ENCODE measurements at regions not wholly inside any gene's neighbourhood (a gene's known extent, or its start where the extent isn't known, plus 50 kb on each side); places are given as distances from the start of the nearest gene placed in this dataset.

DNA sequence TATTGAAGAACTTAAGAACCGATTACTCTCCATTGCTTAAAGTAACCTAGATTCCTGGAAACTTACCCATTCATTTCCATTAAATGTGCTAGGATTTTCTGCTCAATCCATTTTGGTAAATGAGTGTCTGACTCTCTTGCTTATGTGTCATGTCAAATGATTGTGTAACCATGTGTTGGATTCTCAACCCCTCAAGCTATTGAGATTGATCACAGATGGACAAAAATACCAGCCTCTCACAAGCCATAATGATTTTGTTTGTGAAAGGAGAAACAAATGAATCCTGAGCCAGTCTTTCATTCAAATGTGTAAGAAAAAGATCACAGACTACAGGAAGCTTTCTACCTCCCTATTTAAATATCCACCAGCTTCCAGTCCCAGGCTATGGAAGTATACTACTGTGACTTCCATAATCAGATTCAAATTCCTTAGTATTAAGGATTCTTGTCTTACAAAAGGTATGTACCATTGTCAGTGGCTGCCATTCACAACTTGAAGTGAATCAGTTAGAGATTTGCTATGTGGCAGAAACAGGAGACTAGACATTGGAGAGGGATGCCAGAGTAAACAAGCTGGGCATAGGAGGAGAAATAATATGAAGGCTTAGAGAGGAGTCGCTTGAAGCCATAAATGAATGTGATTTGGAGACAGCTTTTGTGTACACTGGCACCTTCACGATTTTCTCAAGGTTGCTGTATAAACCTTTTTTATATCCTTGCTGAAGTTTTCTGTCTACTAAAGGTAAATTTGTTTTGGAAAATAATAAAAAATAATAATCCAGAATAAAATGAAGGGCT, 498.5 kb upstream of the SETBP1 start:
- intact Hi-C loops (cut with DNase I; ENCODE audit: low total_unique reads) (no loop called here), in situ Hi-C loops (cut with MboI; ENCODE audit: low pct_ligation_motif_present in 1 of 4, low pct_unique_long_range_greater_than_20kb in 1 of 4, low sequenced_read_pairs in 3 of 4) (no loop called here)
- Histone ChIP-seq H3K36me3 (no peaks in the 10 kb centered on the region), H3K27me3 (no peaks in the 10 kb centered on the region), H3K4me1 (no peaks in the 10 kb centered on the region), H3K9me3 (no peaks in the 10 kb centered on the region), H3K4me3 (no peak overlapping the region), H3K27ac (no peak overlapping the region)
- 52 to 70% methylated on average over 3 of the region's 3 CpGs for WGBS, 2 donors (ENCODE audit: low coverage in 1 of 2)
- no peak for TF ChIP-seq POLR2A (IDR thresholded peaks at IDR 0.05)
- TF ChIP-seq POLR2AphosphoS5 (IDR thresholded peaks at IDR 0.05) = no peak
- TF ChIP-seq, protein P1, sequence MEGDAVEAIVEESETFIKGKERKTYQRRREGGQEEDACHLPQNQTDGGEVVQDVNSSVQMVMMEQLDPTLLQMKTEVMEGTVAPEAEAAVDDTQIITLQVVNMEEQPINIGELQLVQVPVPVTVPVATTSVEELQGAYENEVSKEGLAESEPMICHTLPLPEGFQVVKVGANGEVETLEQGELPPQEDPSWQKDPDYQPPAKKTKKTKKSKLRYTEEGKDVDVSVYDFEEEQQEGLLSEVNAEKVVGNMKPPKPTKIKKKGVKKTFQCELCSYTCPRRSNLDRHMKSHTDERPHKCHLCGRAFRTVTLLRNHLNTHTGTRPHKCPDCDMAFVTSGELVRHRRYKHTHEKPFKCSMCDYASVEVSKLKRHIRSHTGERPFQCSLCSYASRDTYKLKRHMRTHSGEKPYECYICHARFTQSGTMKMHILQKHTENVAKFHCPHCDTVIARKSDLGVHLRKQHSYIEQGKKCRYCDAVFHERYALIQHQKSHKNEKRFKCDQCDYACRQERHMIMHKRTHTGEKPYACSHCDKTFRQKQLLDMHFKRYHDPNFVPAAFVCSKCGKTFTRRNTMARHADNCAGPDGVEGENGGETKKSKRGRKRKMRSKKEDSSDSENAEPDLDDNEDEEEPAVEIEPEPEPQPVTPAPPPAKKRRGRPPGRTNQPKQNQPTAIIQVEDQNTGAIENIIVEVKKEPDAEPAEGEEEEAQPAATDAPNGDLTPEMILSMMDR (IDR thresholded peaks at IDR 0.05) = no peak
- no peak for TF ChIP-seq EP300 (IDR thresholded peaks at IDR 0.05; ENCODE audit: low read depth)
- DNase-seq = no peak

DNA sequence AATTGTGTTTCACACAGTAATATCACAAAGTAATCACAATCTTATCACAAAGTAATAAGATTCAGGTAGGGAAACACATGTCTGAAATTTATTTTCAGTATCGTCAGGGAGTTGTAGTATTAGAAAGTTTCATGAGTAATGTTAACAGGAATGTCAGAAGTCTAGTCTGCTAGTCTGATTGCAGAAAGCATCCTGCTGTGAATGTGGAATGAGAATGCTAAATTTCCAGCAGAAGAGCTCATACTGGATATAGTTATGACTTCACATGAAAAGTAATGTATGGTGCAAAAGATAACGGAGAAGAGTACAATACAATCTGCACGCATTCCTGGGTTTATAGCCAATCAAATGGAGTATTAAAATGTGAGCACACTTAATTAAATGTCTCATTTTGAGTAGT, 494.7 kb upstream of the SETBP1 start:
- H3K9me3 ChIP-seq = no peaks in the 10 kb centered on the region
- TF ChIP-seq POLR2A (IDR thresholded peaks at IDR 0.05) = no peak
- no peak for TF ChIP-seq EP300 (IDR thresholded peaks at IDR 0.05; ENCODE audit: low read depth)
- no peak for TF ChIP-seq POLR2AphosphoS5 (IDR thresholded peaks at IDR 0.05)
- TF ChIP-seq, protein P1 (IDR thresholded peaks at IDR 0.05) = no peak
- DNase-seq = no peak
- H3K4me3 ChIP-seq = no peak overlapping the region
- H3K27me3 ChIP-seq = no peaks in the 10 kb centered on the region
- in situ Hi-C loops (cut with MboI; ENCODE audit: low pct_ligation_motif_present in 1 of 4, low pct_unique_long_range_greater_than_20kb in 1 of 4, low sequenced_read_pairs in 3 of 4) (no loop called here), intact Hi-C loops (cut with DNase I; ENCODE audit: low total_unique reads) (no loop called here)
- H3K36me3 ChIP-seq = no peaks in the 10 kb centered on the region
- 85 to 92% methylated on average over 3 of the region's 3 CpGs for WGBS, 2 donors (ENCODE audit: low coverage in 1 of 2)
- H3K27ac ChIP-seq = no peak overlapping the region
- no peaks in the 10 kb centered on the region for H3K4me1 ChIP-seq

DNA sequence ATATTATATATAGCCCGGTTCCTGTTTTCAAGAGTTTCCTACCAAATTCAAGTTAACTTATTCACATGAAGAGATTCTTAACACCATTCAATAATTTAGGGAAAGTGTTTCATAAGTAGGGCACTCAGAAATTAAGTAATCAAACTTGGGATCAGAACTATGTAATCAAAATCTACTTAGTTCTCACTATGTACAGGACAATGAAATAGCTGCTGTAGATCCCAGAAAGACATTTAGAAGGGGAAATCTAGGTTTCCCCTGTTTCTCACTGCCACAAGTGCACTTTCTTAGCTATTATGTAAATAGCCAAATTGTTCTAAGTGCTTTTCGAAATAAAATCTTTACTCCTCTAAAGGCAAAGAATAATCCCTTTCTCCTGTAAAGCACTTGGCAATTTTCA, 493.6 kb upstream of the SETBP1 start:
- Histone ChIP-seq H3K4me3 (no peak overlapping the region), H3K27me3 (no peaks in the 10 kb centered on the region), H3K4me1 (no peaks in the 10 kb centered on the region), H3K36me3 (no peaks in the 10 kb centered on the region), H3K9me3 (no peaks in the 10 kb centered on the region), H3K27ac (no peak overlapping the region)
- in situ Hi-C loops (cut with MboI; ENCODE audit: low pct_ligation_motif_present in 1 of 4, low pct_unique_long_range_greater_than_20kb in 1 of 4, low sequenced_read_pairs in 3 of 4) = no loop called here
- WGBS, 2 donors (ENCODE audit: low coverage in 1 of 2) = 68 to 89% methylated on average over 2 of the region's 2 CpGs
- no peak for DNase-seq
- intact Hi-C loops (cut with DNase I; ENCODE audit: low total_unique reads) = no loop called here
- TF ChIP-seq EP300 (IDR thresholded peaks at IDR 0.05; ENCODE audit: low read depth) (no peak), POLR2A (IDR thresholded peaks at IDR 0.05) (no peak), POLR2AphosphoS5 (IDR thresholded peaks at IDR 0.05) (no peak)
- TF ChIP-seq, protein P1 (IDR thresholded peaks at IDR 0.05) = no peak

DNA sequence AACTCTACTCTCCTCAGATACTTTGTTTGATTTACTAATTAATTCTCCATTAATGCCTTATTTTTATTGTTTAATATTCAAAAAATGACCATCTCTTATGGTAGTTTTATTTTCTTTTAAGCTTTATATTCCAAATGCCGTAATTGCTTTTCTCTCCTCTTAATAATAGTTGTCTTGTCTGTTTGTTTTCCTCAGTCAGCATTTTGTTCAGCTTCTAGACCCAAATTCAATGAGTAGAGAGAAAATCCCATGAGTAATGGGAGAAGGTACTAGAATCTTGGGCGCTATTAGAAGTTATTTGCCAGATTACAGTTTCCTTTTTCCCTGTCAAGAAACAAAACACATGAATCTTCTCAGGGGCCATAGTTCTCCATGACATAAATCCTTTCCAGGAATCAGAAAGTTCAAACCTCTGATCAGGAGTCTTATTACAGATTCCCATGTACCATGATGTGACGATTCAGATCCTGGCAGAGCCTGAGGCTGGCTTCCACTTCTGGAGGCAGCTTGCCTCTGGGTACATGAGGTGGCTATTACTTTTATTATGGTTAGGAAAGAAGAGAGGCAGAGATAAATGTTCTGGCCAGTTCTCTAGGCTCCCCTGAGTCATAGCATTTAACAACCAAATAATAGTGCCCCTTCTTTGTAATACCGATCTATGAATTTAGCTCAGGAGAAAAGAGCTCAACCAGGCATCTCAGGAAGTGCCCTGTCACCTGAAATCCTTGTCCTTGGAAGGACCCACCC, 485.1 kb upstream of the SETBP1 start:
- no peak for TF ChIP-seq POLR2A (IDR thresholded peaks at IDR 0.05)
- TF ChIP-seq EP300 (IDR thresholded peaks at IDR 0.05; ENCODE audit: low read depth) = no peak
- no peak for TF ChIP-seq POLR2AphosphoS5 (IDR thresholded peaks at IDR 0.05)
- WGBS, 2 donors (ENCODE audit: low coverage in 1 of 2) = 94 to 97% methylated on average over 3 to 4 of the region's 4 CpGs

More for the DNA sequence above, 485.1 kb upstream of the SETBP1 start:
- intact Hi-C loops (cut with DNase I; ENCODE audit: low total_unique reads) (no loop called here), in situ Hi-C loops (cut with MboI; ENCODE audit: low pct_ligation_motif_present in 1 of 4, low pct_unique_long_range_greater_than_20kb in 1 of 4, low sequenced_read_pairs in 3 of 4) (no loop called here)
- Histone ChIP-seq H3K9me3 (no peaks in the 10 kb centered on the region), H3K4me1 (peaks cover 0 to 17% (median 4%) of the 10 kb centered on the region in 4 donors), H3K36me3 (no peaks in the 10 kb centered on the region), H3K4me3 (no peak overlapping the region), H3K27me3 (no peaks in the 10 kb centered on the region), H3K27ac (no peak overlapping the region)
- DNase-seq = no peak

Measured in transverse colon (tissue), 4 donors.